Smooth muscle cell (in vitro differentiated cells): ENCODE measurements at regions not wholly inside any gene's neighbourhood (a gene's known extent, or its start where the extent isn't known, plus 50 kb on each side); places are given as distances from the start of the nearest gene placed in this dataset.

ENCODE experiments used
- DNase-seq: peaks from one replicate; lab custom pipeline; 2025; ENCODE audit not compliant: unreplicated experiment; lab: John Stamatoyannopoulos, UW
- H2AFZ ChIP-seq: fragments of 200-600 bp; sonication (generic); 2 replicates; pipeline ENCODE4 v1.6.0; 2016; ENCODE audit warnings: antibody characterized with exemption, low read depth, mild to moderate bottlenecking
- H3F3A ChIP-seq: fragments of 200-600 bp; sonication (generic); 2 replicates; pipeline ENCODE4 v1.6.0; 2017; ENCODE audit warnings: antibody characterized with exemption, low read depth
- H3K27ac ChIP-seq: fragments of 200-600 bp; sonication (generic); 2 replicates; pipeline ENCODE4 v1.5.1; 2016; ENCODE audit warnings: low read depth, mild to moderate bottlenecking
- H3K27me3 ChIP-seq: fragments of 200-600 bp; sonication (generic); 2 replicates; pipeline ENCODE4 v1.6.1; 2016; ENCODE audit warnings: low read depth, mild to moderate bottlenecking
- H3K36me3 ChIP-seq: fragments of 200-600 bp; sonication (generic); 2 replicates; pipeline ENCODE4 v1.5.1; 2016; ENCODE audit warnings: low read depth
- H3K4me1 ChIP-seq: fragments of 200-600 bp; sonication (generic); 2 replicates; pipeline ENCODE4 v1.5.1; 2016; ENCODE audit warnings: low read depth
- H3K4me2 ChIP-seq: fragments of 200-600 bp; sonication (generic); 2 replicates; pipeline ENCODE4 v1.6.0; 2016; ENCODE audit warnings: mild to moderate bottlenecking
- H3K4me3 ChIP-seq: fragments of 200-600 bp; sonication (generic); 2 replicates; pipeline ENCODE4 v1.5.1; 2016; ENCODE audit warnings: mild to moderate bottlenecking
- H3K79me2 ChIP-seq: fragments of 200-600 bp; sonication (generic); 2 replicates; pipeline ENCODE4 v1.6.0; 2016; ENCODE audit warnings: low read depth, mild to moderate bottlenecking
- H3K9ac ChIP-seq: fragments of 200-600 bp; sonication (generic); 2 replicates; pipeline ENCODE4 v1.6.0; 2016; ENCODE audit warnings: low read depth
- H3K9me3 ChIP-seq: fragments of 200-600 bp; sonication (generic); replicated peaks from 2 replicates; pipeline ENCODE4 v1.5.1; 2016; ENCODE audit warnings: low read depth
- H4K20me1 ChIP-seq: fragments of 200-600 bp; sonication (generic); 2 replicates; pipeline ENCODE4 v1.6.0; 2016; ENCODE audit warnings: low read depth
- WGBS: methylation state at CpG from one replicate; pipeline ENCODE4 v1.1.7; 2016; ENCODE audit warnings: low lambda C conversion rate; 5-methylcytosine and 5-hydroxymethylcytosine counted together
- TF ChIP-seq, protein P1 (sequence below): fragments of 200-600 bp; sonication (generic); IDR thresholded peaks from 2 replicates; pipeline ENCODE4 v1.5.1; 2017; ENCODE audit warnings: borderline replicate concordance, mild to moderate bottlenecking, antibody characterized with exemption; ENCODE audit not compliant: insufficient read depth, poor library complexity, severe bottlenecking

- no peak overlapping the region for H3K4me2 ChIP-seq
- H2AFZ ChIP-seq, result no peak overlapping the region
- 95% methylated on average over 3 of the region's 3 CpGs for WGBS
- no peak overlapping the region for H3K4me3 ChIP-seq
- H3F3A ChIP-seq, result no peaks in the 10 kb centered on the region
- DNase-seq, result no peak
- no peaks in the 10 kb centered on the region for H3K9me3 ChIP-seq
- no peaks in the 10 kb centered on the region for H3K27me3 ChIP-seq
- no peaks in the 10 kb centered on the region for H3K79me2 ChIP-seq
- TF ChIP-seq, protein P1, sequence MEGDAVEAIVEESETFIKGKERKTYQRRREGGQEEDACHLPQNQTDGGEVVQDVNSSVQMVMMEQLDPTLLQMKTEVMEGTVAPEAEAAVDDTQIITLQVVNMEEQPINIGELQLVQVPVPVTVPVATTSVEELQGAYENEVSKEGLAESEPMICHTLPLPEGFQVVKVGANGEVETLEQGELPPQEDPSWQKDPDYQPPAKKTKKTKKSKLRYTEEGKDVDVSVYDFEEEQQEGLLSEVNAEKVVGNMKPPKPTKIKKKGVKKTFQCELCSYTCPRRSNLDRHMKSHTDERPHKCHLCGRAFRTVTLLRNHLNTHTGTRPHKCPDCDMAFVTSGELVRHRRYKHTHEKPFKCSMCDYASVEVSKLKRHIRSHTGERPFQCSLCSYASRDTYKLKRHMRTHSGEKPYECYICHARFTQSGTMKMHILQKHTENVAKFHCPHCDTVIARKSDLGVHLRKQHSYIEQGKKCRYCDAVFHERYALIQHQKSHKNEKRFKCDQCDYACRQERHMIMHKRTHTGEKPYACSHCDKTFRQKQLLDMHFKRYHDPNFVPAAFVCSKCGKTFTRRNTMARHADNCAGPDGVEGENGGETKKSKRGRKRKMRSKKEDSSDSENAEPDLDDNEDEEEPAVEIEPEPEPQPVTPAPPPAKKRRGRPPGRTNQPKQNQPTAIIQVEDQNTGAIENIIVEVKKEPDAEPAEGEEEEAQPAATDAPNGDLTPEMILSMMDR, result no peak
- no peak overlapping the region for H3K27ac ChIP-seq
- H3K4me1 ChIP-seq, result no peaks in the 10 kb centered on the region
- no peak overlapping the region for H3K9ac ChIP-seq
- no peaks in the 10 kb centered on the region for H3K36me3 ChIP-seq
- H4K20me1 ChIP-seq, result no peaks in the 10 kb centered on the region
Observed at GRCh38 chr14:37859177-37859576, 263.7 kb downstream of the TTC6 start.

DNA sequence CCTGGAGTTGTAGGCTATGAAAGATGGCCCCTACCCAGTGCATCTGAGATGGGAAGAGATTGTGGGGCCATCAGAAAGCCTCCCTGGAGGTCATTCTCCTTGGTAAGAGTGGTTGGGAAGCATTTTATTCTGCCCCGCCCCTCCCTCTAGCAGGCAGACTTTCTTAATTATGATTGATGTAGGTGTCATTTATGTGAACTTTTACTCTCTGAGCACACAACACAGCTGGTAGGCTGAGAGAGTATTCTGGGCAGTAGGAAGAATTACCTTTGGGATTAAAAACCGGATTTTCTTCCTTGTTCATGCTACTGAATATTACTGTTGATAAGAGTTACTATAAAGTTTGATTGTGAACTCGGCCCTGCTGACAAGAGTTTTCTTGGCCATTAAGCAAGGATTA, 266.8 kb downstream of the TTC6 start:
- TF ChIP-seq, protein P1, result no peak
- Histone ChIP-seq H3K4me2 (no peak overlapping the region), H2AFZ (no peak overlapping the region), H3F3A (peaks cover 7% of the 10 kb centered on the region), H3K27ac (no peak overlapping the region), H3K4me3 (no peak overlapping the region), H3K9me3 (no peaks in the 10 kb centered on the region), H3K9ac (no peak overlapping the region), H3K27me3 (no peaks in the 10 kb centered on the region), H4K20me1 (no peaks in the 10 kb centered on the region), H3K79me2 (no peaks in the 10 kb centered on the region), H3K4me1 (peaks cover 4% of the 10 kb centered on the region), H3K36me3 (no peaks in the 10 kb centered on the region)
- DNase-seq, result no peak
- 83% methylated on average over 3 of the region's 3 CpGs for WGBS

- H3K9ac ChIP-seq, result no peak overlapping the region
- no peak overlapping the region for H3K27ac ChIP-seq
- no peaks in the 10 kb centered on the region for H4K20me1 ChIP-seq
- DNase-seq, result no peak
- H3K36me3 ChIP-seq, result no peaks in the 10 kb centered on the region
- H3K4me2 ChIP-seq, result no peak overlapping the region
- H2AFZ ChIP-seq, result no peak overlapping the region
- WGBS, result 95% methylated on average over 6 of the region's 6 CpGs
- H3K9me3 ChIP-seq, result no peaks in the 10 kb centered on the region
- TF ChIP-seq, protein P1, result no peak
- H3K27me3 ChIP-seq, result peaks cover 8% of the 10 kb centered on the region
- H3F3A ChIP-seq, result peaks cover 7% of the 10 kb centered on the region
- no peak overlapping the region for H3K4me3 ChIP-seq
- peaks cover 4% of the 10 kb centered on the region for H3K4me1 ChIP-seq
- no peaks in the 10 kb centered on the region for H3K79me2 ChIP-seq
Observed at GRCh38 chr14:37864128-37864527, 268.7 kb downstream of the TTC6 start.

GRCh38 chr14:37864861-37865718, 269.7 kb downstream of the TTC6 start:
- H3K27ac ChIP-seq, result peak overlapping the region; percentile 21
- peaks cover 4% of the 10 kb centered on the region for H3K4me1 ChIP-seq
- peaks cover 13% of the 10 kb centered on the region for H3K27me3 ChIP-seq
- peak overlapping the region; percentile 59 for H3K4me2 ChIP-seq
- H4K20me1 ChIP-seq, result no peaks in the 10 kb centered on the region
- no peak overlapping the region for H2AFZ ChIP-seq
- WGBS, result 32% methylated on average over 11 of the region's 11 CpGs
- no peaks in the 10 kb centered on the region for H3K9me3 ChIP-seq
- TF ChIP-seq, protein P1, result no peak
- no peak for DNase-seq
- H3K79me2 ChIP-seq, result no peaks in the 10 kb centered on the region
- H3K36me3 ChIP-seq, result no peaks in the 10 kb centered on the region
- no peak overlapping the region for H3K4me3 ChIP-seq
- H3K9ac ChIP-seq, result no peak overlapping the region
- peaks cover 7% of the 10 kb centered on the region for H3F3A ChIP-seq
